GM23338 (cell line): ENCODE measurements at regions not wholly inside any gene's neighbourhood (a gene's known extent, or its start where the extent isn't known, plus 50 kb on each side); places are given as distances from the start of the nearest gene placed in this dataset.

Source experiments
- ATAC-seq: fragments of 200-7000 bp; cut with Tn5 transposase; 3 replicates; pipeline ENCODE4 v1.9.1; 2020
- DNase-seq: peaks from one replicate; pipeline ENCODE4 v3.0.0-alpha.2; 2015; ENCODE audit warnings: low spot score
- H2AFZ ChIP-seq: fragments of 200-600 bp; sonication (generic); 2 replicates; pipeline ENCODE4 v1.8.0; 2016; ENCODE audit warnings: antibody characterized with exemption, mild to moderate bottlenecking, moderate library complexity
- H3F3A ChIP-seq: fragments of 200-600 bp; sonication (generic); replicated peaks from 2 replicates; pipeline ENCODE4 v1.8.0; 2017; ENCODE audit warnings: antibody characterized with exemption, mixed run types, low read depth
- H3K27ac ChIP-seq: fragments of 200-600 bp; sonication (generic); 2 replicates; pipeline ENCODE4 v1.6.1; 2016; ENCODE audit warnings: low read depth
- H3K27me3 ChIP-seq: fragments of 200-600 bp; sonication (generic); 2 replicates; pipeline ENCODE4 v1.8.0; 2016; ENCODE audit warnings: mild to moderate bottlenecking, mixed run types, moderate library complexity; ENCODE audit not compliant: insufficient read depth
- H3K36me3 ChIP-seq: fragments of 200-600 bp; sonication (generic); 2 replicates; pipeline ENCODE4 v1.8.0; 2016; ENCODE audit warnings: mild to moderate bottlenecking; ENCODE audit not compliant: insufficient read depth
- H3K4me1 ChIP-seq: fragments of 200-600 bp; sonication (generic); 2 replicates; pipeline ENCODE4 v1.8.0; 2016; ENCODE audit warnings: mild to moderate bottlenecking, moderate library complexity; ENCODE audit not compliant: insufficient read depth
- H3K4me2 ChIP-seq: fragments of 200-600 bp; sonication (generic); 2 replicates; pipeline ENCODE4 v1.7.1; 2017; ENCODE audit warnings: mixed run types
- H3K4me3 ChIP-seq: fragments of 200-600 bp; sonication (generic); 2 replicates; pipeline ENCODE4 v1.6.1; 2016; ENCODE audit warnings: mixed run types
- H3K79me2 ChIP-seq: fragments of 200-600 bp; sonication (generic); replicated peaks from 2 replicates; pipeline ENCODE4 v1.8.0; 2017; ENCODE audit warnings: mild to moderate bottlenecking; ENCODE audit not compliant: insufficient read depth
- H3K9me2 ChIP-seq: fragments of 200-600 bp; sonication (generic); 2 replicates; pipeline ENCODE4 v1.8.0; 2017; ENCODE audit not compliant: insufficient read depth
- H4K20me1 ChIP-seq: fragments of 200-600 bp; sonication (generic); replicated peaks from 2 replicates; pipeline ENCODE4 v1.8.0; 2017; ENCODE audit warnings: mild to moderate bottlenecking; ENCODE audit not compliant: insufficient read depth
- H3K27ac Mint-ChIP-seq: 2 replicates; pipeline ENCODE4 v1.8.0; 2020; ENCODE audit warnings: inconsistent platforms, mild to moderate bottlenecking, moderate library complexity, mixed read lengths
- H3K27me3 Mint-ChIP-seq: 3 replicates; pipeline ENCODE4 v1.8.0; 2022; ENCODE audit warnings: low read depth, mild to moderate bottlenecking, moderate library complexity, mixed read lengths, inconsistent platforms; ENCODE audit not compliant: insufficient read depth, poor library complexity
- H3K36me3 Mint-ChIP-seq: 3 replicates; pipeline ENCODE4 v1.8.0; 2021; ENCODE audit warnings: low read depth, mild to moderate bottlenecking, inconsistent platforms, moderate library complexity, mixed read lengths
- H3K4me1 Mint-ChIP-seq: 3 replicates; pipeline ENCODE4 v1.8.0; 2020; ENCODE audit warnings: mild to moderate bottlenecking, inconsistent platforms, mixed read lengths
- H3K4me3 Mint-ChIP-seq: 3 replicates; pipeline ENCODE4 v1.8.0; 2021; ENCODE audit warnings: moderate library complexity, mild to moderate bottlenecking, inconsistent platforms, mixed read lengths
- H3K9me3 Mint-ChIP-seq: 3 replicates; pipeline ENCODE4 v1.8.0; 2020; ENCODE audit warnings: moderate library complexity, mild to moderate bottlenecking, inconsistent platforms, mixed read lengths
- CREB1 ChIP-seq: fragments of 250-450 bp; sonication (Bioruptor Pico); IDR thresholded peaks from 2 replicates; pipeline ENCODE4 v1.5.0; 2020; ENCODE audit warnings: low read depth, mild to moderate bottlenecking, moderate library complexity
- EZH2phosphoT487 ChIP-seq: fragments of 200-600 bp; sonication (generic); IDR thresholded peaks from one replicate; pipeline ENCODE4 v1.8.1; 2018; ENCODE audit warnings: antibody characterized with exemption; ENCODE audit not compliant: unreplicated experiment
- JUNB ChIP-seq: IDR thresholded peaks from one replicate; pipeline ENCODE4 v1.6.1; 2016; ENCODE audit warnings: antibody characterized with exemption; ENCODE audit not compliant: unreplicated experiment
- NANOG ChIP-seq: IDR thresholded peaks from 2 replicates; pipeline ENCODE4 v1.6.1; 2016; ENCODE audit warnings: antibody characterized with exemption, borderline replicate concordance
- ZNF331 ChIP-seq: fragments of 250-450 bp; sonication (Bioruptor Pico); IDR thresholded peaks from 2 replicates; pipeline ENCODE4 v1.5.0; 2020; ENCODE audit warnings: low read depth, mild to moderate bottlenecking, moderate library complexity
- TF ChIP-seq, protein P1 (sequence below), 2 experiments: fragments of 200-600 bp in 1 of 2; sonication (generic) in 1 of 2; conservative IDR thresholded peaks; 2 replicates each; pipeline versions ENCODE4 v1.5.1 to v1.6.1; 2016 to 2017; ENCODE audit warnings: antibody characterized with exemption in 2 of 2, low read depth in 2 of 2, mild to moderate bottlenecking in 2 of 2, moderate library complexity in 1 of 2
- TF ChIP-seq, protein P2 (sequence below): IDR thresholded peaks from one replicate; pipeline ENCODE4 v1.6.1; 2018; ENCODE audit warnings: antibody characterized with exemption; ENCODE audit not compliant: unreplicated experiment
- TF ChIP-seq, protein P3 (sequence below): fragments of 250-450 bp; sonication (Bioruptor Pico); IDR thresholded peaks from 2 replicates; pipeline ENCODE4 v1.5.0; 2020; ENCODE audit warnings: mild to moderate bottlenecking, moderate library complexity

DNA sequence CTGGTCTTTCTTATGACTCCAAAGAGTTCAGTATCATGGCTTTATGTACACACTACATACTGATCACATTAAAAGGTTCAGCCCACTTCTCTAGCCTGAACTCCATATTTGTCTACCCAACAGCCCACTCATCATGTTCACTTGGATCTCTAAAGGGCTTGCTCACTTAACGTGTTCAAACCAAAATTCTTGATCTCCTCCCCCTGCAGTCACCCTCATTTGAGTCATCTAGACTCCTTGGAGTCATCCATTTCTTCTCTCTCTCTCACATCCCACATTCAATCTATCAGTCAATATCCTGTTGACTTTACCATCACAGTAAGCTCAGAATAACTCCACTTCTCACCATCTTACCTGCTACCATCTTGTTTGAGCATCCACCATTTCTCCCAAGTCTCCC lies 148.4 kb upstream of the ARID2 start (continued):
- TF ChIP-seq, protein P1, sequence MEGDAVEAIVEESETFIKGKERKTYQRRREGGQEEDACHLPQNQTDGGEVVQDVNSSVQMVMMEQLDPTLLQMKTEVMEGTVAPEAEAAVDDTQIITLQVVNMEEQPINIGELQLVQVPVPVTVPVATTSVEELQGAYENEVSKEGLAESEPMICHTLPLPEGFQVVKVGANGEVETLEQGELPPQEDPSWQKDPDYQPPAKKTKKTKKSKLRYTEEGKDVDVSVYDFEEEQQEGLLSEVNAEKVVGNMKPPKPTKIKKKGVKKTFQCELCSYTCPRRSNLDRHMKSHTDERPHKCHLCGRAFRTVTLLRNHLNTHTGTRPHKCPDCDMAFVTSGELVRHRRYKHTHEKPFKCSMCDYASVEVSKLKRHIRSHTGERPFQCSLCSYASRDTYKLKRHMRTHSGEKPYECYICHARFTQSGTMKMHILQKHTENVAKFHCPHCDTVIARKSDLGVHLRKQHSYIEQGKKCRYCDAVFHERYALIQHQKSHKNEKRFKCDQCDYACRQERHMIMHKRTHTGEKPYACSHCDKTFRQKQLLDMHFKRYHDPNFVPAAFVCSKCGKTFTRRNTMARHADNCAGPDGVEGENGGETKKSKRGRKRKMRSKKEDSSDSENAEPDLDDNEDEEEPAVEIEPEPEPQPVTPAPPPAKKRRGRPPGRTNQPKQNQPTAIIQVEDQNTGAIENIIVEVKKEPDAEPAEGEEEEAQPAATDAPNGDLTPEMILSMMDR (conservative IDR thresholded peaks at IDR 0.05; ENCODE audit: low read depth in 2 of 2): no peak
- TF ChIP-seq, protein P2, sequence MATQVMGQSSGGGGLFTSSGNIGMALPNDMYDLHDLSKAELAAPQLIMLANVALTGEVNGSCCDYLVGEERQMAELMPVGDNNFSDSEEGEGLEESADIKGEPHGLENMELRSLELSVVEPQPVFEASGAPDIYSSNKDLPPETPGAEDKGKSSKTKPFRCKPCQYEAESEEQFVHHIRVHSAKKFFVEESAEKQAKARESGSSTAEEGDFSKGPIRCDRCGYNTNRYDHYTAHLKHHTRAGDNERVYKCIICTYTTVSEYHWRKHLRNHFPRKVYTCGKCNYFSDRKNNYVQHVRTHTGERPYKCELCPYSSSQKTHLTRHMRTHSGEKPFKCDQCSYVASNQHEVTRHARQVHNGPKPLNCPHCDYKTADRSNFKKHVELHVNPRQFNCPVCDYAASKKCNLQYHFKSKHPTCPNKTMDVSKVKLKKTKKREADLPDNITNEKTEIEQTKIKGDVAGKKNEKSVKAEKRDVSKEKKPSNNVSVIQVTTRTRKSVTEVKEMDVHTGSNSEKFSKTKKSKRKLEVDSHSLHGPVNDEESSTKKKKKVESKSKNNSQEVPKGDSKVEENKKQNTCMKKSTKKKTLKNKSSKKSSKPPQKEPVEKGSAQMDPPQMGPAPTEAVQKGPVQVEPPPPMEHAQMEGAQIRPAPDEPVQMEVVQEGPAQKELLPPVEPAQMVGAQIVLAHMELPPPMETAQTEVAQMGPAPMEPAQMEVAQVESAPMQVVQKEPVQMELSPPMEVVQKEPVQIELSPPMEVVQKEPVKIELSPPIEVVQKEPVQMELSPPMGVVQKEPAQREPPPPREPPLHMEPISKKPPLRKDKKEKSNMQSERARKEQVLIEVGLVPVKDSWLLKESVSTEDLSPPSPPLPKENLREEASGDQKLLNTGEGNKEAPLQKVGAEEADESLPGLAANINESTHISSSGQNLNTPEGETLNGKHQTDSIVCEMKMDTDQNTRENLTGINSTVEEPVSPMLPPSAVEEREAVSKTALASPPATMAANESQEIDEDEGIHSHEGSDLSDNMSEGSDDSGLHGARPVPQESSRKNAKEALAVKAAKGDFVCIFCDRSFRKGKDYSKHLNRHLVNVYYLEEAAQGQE: no peak
- TF ChIP-seq JUNB (no peak), EZH2phosphoT487 (no peak), CREB1 (CRISPR knock-in tag) (no peak)

DNA sequence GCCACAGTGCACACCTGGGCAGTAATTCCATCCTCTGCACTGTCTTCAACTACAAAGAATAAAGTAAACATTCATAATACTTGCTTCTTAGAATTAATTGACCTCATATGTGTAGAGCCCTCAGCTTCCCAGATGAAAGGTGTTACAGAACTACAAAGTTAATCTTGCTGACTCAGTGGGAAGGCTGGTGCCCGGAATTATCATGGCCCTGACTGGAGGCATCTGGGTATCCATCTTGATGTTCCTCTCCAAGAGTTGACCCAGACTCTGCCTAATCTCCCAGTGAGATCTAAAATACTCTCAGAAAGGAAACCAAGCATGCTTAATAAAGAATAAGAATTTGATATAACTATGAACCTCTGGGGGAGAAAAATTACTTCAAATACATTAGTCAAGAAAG lies 147.0 kb upstream of the ARID2 start:
- no peaks in the 10 kb centered on the region for H3K27me3 ChIP-seq
- TF ChIP-seq, protein P3, sequence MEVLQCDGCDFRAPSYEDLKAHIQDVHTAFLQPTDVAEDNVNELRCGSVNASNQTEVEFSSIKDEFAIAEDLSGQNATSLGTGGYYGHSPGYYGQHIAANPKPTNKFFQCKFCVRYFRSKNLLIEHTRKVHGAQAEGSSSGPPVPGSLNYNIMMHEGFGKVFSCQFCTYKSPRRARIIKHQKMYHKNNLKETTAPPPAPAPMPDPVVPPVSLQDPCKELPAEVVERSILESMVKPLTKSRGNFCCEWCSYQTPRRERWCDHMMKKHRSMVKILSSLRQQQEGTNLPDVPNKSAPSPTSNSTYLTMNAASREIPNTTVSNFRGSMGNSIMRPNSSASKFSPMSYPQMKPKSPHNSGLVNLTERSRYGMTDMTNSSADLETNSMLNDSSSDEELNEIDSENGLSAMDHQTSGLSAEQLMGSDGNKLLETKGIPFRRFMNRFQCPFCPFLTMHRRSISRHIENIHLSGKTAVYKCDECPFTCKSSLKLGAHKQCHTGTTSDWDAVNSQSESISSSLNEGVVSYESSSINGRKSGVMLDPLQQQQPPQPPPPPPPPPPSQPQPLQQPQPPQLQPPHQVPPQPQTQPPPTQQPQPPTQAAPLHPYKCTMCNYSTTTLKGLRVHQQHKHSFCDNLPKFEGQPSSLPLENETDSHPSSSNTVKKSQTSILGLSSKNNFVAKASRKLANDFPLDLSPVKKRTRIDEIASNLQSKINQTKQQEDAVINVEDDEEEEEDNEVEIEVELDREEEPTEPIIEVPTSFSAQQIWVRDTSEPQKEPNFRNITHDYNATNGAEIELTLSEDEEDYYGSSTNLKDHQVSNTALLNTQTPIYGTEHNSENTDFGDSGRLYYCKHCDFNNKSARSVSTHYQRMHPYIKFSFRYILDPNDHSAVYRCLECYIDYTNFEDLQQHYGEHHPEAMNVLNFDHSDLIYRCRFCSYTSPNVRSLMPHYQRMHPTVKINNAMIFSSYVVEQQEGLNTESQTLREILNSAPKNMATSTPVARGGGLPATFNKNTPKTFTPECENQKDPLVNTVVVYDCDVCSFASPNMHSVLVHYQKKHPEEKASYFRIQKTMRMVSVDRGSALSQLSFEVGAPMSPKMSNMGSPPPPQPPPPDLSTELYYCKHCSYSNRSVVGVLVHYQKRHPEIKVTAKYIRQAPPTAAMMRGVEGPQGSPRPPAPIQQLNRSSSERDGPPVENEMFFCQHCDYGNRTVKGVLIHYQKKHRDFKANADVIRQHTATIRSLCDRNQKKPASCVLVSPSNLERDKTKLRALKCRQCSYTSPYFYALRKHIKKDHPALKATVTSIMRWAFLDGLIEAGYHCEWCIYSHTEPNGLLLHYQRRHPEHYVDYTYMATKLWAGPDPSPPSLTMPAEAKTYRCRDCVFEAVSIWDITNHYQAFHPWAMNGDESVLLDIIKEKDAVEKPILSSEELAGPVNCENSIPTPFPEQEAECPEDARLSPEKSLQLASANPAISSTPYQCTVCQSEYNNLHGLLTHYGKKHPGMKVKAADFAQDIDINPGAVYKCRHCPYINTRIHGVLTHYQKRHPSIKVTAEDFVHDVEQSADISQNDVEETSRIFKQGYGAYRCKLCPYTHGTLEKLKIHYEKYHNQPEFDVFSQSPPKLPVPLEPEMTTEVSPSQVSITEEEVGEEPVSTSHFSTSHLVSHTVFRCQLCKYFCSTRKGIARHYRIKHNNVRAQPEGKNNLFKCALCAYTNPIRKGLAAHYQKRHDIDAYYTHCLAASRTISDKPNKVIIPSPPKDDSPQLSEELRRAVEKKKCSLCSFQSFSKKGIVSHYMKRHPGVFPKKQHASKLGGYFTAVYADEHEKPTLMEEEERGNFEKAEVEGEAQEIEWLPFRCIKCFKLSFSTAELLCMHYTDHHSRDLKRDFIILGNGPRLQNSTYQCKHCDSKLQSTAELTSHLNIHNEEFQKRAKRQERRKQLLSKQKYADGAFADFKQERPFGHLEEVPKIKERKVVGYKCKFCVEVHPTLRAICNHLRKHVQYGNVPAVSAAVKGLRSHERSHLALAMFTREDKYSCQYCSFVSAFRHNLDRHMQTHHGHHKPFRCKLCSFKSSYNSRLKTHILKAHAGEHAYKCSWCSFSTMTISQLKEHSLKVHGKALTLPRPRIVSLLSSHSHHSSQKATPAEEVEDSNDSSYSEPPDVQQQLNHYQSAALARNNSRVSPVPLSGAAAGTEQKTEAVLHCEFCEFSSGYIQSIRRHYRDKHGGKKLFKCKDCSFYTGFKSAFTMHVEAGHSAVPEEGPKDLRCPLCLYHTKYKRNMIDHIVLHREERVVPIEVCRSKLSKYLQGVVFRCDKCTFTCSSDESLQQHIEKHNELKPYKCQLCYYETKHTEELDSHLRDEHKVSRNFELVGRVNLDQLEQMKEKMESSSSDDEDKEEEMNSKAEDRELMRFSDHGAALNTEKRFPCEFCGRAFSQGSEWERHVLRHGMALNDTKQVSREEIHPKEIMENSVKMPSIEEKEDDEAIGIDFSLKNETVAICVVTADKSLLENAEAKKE (CRISPR knock-in tag): no peak
- TF ChIP-seq ZNF331 (CRISPR knock-in tag) (no peak), NANOG (no peak), EZH2phosphoT487 (no peak)
- H3F3A ChIP-seq: no peaks in the 10 kb centered on the region
- no peak overlapping the region for H3K4me3 Mint-ChIP-seq
- no peak overlapping the region for H3K4me3 ChIP-seq
- H3K4me1 ChIP-seq: no peaks in the 10 kb centered on the region
- H3K27me3 Mint-ChIP-seq: no peaks in the 10 kb centered on the region
- ATAC-seq (no peak), DNase-seq (no peak)
- no peak overlapping the region for H2AFZ ChIP-seq
- no peak overlapping the region for H3K4me2 ChIP-seq
- peaks cover under 1% of the 10 kb centered on the region; the same call in 1 of the 3 replicates for H3K4me1 Mint-ChIP-seq
- H3K9me2 ChIP-seq: peaks cover 12% of the 10 kb centered on the region
- no peaks in the 10 kb centered on the region for H4K20me1 ChIP-seq
- no peaks in the 10 kb centered on the region for H3K79me2 ChIP-seq
- H3K27ac Mint-ChIP-seq: no peak overlapping the region
- H3K36me3 ChIP-seq: no peaks in the 10 kb centered on the region
- no peak overlapping the region for H3K27ac ChIP-seq
- no peaks in the 10 kb centered on the region; the same call in 2 of the 3 replicates for H3K9me3 Mint-ChIP-seq
- no peaks in the 10 kb centered on the region for H3K36me3 Mint-ChIP-seq
